Vagina (tissue), 2 donors: ENCODE measurements at regions not wholly inside any gene's neighbourhood (a gene's known extent, or its start where the extent isn't known, plus 50 kb on each side); places are given as distances from the start of the nearest gene placed in this dataset.

Source experiments
- DNase-seq, 2 donors: peaks; one replicate each; pipeline ENCODE4 v3.0.0-alpha.2; 2017; ENCODE audit errors: extremely low spot score in 2 of 2
- H3K27ac ChIP-seq: fragments of 200-600 bp; sonication (generic); one replicate; pipeline ENCODE4 v1.5.1; 2019
- H3K27me3 ChIP-seq: fragments of 200-600 bp; sonication (generic); one replicate; pipeline ENCODE4 v1.5.1; 2019
- H3K36me3 ChIP-seq, 2 donors: fragments of 200-600 bp; sonication (generic); one replicate each; pipeline ENCODE4 v1.5.1; 2017 to 2019
- H3K4me1 ChIP-seq: fragments of 200-600 bp; sonication (generic); one replicate; pipeline ENCODE4 v1.5.1; 2019
- H3K4me3 ChIP-seq, 2 donors: fragments of 200-600 bp; sonication (generic); 1 replicate in 1 of 2; 2 replicates in 1 of 2; pipeline ENCODE4 v1.5.1; 2016 to 2019
- H3K9me3 ChIP-seq: fragments of 200-600 bp; sonication (generic); one replicate; pipeline ENCODE4 v1.5.1; 2019
- POLR2A ChIP-seq, 2 donors: fragments of 450-650 bp; IDR thresholded peaks; one replicate each; pipeline ENCODE4 v1.6.1; 2017; ENCODE audit warnings: antibody characterized with exemption in 2 of 2, mild to moderate bottlenecking in 2 of 2, moderate library complexity in 2 of 2
- POLR2AphosphoS5 ChIP-seq, 2 donors: sonication (generic); formaldehyde crosslinking; IDR thresholded peaks; one replicate each; pipeline ENCODE4 v1.9.0; 2017; ENCODE audit warnings: antibody characterized with exemption in 2 of 2, mild to moderate bottlenecking in 2 of 2, low read depth in 1 of 2; ENCODE audit not compliant: insufficient read depth in 1 of 2
- intact Hi-C: fragments of 100-400 bp; cut with DNase I; formaldehyde crosslinking; loops from one replicate; pipeline ENCODE4 v1.15.1; 2023
- TF ChIP-seq, protein P1 (sequence below), 3 experiments: fragments of 450-650 bp in 2 of 3; fragments of 200-600 bp in 1 of 3; sonication (generic) in 1 of 3; IDR thresholded peaks; one replicate each; pipeline ENCODE4 v1.5.1; 2017 to 2019; ENCODE audit warnings: antibody characterized with exemption in 3 of 3, mild to moderate bottlenecking in 2 of 3, moderate library complexity in 2 of 3

DNA sequence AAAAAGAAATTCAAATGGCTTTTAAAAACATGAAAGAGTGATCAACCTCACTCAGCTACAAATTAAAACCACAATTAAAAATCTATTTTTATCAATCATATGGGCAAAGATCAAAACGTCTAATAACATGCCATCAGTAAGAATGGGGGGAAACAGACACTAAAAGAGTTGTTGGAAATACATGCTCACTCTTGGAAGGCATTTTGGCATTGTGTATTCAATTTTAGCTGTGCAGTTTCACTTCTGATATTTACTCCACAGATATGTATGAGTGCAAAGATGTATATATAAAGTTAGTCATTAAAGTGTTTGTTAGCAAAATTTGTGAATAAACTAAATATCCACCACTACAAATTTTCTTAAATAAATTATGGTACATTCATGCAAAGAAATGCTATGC lies 112.3 kb upstream of the TOP1 start:
- TF ChIP-seq POLR2A (IDR thresholded peaks at IDR 0.05) (no peak), POLR2AphosphoS5 (IDR thresholded peaks at IDR 0.05; ENCODE audit: insufficient read depth in 1 of 2, low read depth in 1 of 2) (no peak)
- TF ChIP-seq, protein P1, sequence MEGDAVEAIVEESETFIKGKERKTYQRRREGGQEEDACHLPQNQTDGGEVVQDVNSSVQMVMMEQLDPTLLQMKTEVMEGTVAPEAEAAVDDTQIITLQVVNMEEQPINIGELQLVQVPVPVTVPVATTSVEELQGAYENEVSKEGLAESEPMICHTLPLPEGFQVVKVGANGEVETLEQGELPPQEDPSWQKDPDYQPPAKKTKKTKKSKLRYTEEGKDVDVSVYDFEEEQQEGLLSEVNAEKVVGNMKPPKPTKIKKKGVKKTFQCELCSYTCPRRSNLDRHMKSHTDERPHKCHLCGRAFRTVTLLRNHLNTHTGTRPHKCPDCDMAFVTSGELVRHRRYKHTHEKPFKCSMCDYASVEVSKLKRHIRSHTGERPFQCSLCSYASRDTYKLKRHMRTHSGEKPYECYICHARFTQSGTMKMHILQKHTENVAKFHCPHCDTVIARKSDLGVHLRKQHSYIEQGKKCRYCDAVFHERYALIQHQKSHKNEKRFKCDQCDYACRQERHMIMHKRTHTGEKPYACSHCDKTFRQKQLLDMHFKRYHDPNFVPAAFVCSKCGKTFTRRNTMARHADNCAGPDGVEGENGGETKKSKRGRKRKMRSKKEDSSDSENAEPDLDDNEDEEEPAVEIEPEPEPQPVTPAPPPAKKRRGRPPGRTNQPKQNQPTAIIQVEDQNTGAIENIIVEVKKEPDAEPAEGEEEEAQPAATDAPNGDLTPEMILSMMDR (IDR thresholded peaks at IDR 0.05) = no peak
- Histone ChIP-seq H3K4me1 (no peaks in the 10 kb centered on the region), H3K27ac (no peak overlapping the region), H3K36me3 (no peaks in the 10 kb centered on the region), H3K4me3 (no peak overlapping the region), H3K27me3 (no peaks in the 10 kb centered on the region), H3K9me3 (no peaks in the 10 kb centered on the region)
- DNase-seq = no peak
- intact Hi-C loops = no loop called here

DNA sequence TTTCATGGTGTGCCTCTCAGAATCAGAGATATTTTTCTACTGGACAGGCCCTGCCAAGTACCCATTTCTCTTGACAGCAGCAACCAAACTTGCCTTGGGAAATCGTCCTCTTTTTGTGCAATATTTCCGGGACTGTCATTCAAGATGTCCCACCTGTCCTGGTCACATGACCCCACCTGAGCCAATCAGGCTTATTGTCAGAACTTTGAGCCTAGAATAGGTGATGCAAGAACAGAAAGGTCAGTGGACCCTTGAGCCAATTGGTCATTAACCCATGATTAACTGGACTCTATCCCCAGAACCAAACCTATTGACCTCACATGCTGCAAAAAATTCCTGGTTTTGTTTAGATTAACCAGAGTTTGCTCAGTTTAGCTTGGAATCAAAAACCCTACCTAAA lies 108.3 kb upstream of the TOP1 start:
- Histone ChIP-seq H3K27me3 (no peaks in the 10 kb centered on the region), H3K4me1 (no peaks in the 10 kb centered on the region), H3K4me3 (no peak overlapping the region), H3K9me3 (no peaks in the 10 kb centered on the region), H3K36me3 (no peaks in the 10 kb centered on the region), H3K27ac (no peak overlapping the region)
- TF ChIP-seq, protein P1 (IDR thresholded peaks at IDR 0.05) = no peak
- no peak for TF ChIP-seq POLR2A (IDR thresholded peaks at IDR 0.05)
- no peak for TF ChIP-seq POLR2AphosphoS5 (IDR thresholded peaks at IDR 0.05; ENCODE audit: insufficient read depth in 1 of 2, low read depth in 1 of 2)
- DNase-seq = no peak
- intact Hi-C loops = no loop called here

DNA sequence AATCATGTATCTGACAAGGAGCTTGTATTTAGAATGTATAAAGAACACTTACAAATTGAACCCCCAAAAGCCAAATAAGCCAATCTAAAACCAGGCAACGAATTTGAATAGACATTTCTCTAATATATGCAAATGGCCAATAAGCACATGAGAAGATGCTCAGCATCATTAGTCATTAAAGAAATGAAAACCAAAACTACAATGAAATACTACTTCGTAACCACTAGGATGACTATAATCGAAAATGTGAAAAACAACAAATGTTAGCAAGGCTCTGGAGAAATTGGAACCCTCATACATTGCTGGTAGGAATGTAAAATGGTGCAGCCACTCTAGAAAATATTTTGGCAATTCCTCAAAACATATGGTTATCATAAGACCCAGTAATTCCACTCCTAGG lies 105.8 kb upstream of the TOP1 start:
- no peak overlapping the region for H3K27ac ChIP-seq
- H3K4me1 ChIP-seq = no peaks in the 10 kb centered on the region
- intact Hi-C loops = no loop called here
- H3K27me3 ChIP-seq = no peaks in the 10 kb centered on the region
- H3K36me3 ChIP-seq = no peaks in the 10 kb centered on the region
- no peaks in the 10 kb centered on the region for H3K9me3 ChIP-seq
- no peak for DNase-seq
- TF ChIP-seq POLR2A (IDR thresholded peaks at IDR 0.05) = no peak
- TF ChIP-seq, protein P1 (IDR thresholded peaks at IDR 0.05) = no peak
- no peak for TF ChIP-seq POLR2AphosphoS5 (IDR thresholded peaks at IDR 0.05; ENCODE audit: insufficient read depth in 1 of 2, low read depth in 1 of 2)
- H3K4me3 ChIP-seq = no peak overlapping the region

DNA sequence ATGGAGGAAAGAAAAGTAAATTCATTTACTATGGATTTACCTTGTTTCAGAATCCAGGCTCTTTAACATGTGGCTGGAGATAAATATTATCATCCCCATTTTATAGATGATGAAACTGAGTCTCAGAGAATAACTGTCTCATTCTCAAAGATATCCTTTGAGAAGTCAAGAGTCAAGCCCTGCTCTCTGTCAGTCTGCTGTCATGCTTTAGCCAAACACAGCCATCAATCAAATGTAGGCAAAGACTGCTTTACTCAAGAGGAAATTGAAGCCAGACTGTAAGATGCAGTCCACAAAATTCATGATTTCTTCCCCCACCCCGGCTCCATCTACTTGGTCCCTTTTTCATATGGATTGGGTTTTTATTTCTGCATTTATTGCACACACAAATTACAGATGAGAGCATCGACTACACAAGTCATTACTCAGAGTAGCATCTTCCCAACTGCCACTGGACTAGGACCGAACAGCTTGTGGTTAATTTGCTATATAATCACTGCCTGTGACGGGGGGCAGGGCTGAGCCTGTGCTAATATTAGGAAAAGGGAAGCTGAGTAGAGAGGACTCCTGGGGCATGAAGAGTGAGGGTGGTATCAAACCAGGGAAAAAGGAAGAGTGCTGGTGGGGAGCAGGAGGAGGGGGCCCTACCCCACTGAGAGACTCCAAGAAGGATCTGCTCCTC lies 102.7 kb upstream of the TOP1 start:
- no peak overlapping the region for H3K27ac ChIP-seq
- no peaks in the 10 kb centered on the region for H3K9me3 ChIP-seq
- no peak for DNase-seq
- no peak overlapping the region for H3K4me3 ChIP-seq
- no peaks in the 10 kb centered on the region for H3K36me3 ChIP-seq
- no peaks in the 10 kb centered on the region for H3K27me3 ChIP-seq
- H3K4me1 ChIP-seq = no peaks in the 10 kb centered on the region
- intact Hi-C loops = no loop called here
- TF ChIP-seq, protein P1 (IDR thresholded peaks at IDR 0.05) = no peak
- TF ChIP-seq POLR2AphosphoS5 (IDR thresholded peaks at IDR 0.05; ENCODE audit: insufficient read depth in 1 of 2, low read depth in 1 of 2) (no peak), POLR2A (IDR thresholded peaks at IDR 0.05) (no peak)

DNA sequence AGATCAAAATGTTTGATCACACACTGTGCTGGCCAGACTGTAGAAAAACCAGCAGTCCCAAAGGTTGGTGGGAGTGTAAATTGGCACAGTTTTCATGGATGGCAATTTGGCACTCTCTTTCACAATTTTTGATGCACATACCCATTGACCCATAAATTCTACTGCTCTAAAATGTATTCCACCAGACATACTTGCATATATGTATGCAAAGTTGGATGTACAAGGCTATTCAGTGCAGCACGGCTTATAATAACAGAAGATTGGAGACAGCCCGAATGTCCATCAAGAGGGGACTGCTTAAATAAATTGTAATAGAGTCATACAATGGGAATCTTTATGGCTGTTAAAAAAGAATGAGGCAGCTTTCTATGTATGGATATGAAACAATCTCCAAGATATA lies 101.7 kb upstream of the TOP1 start:
- TF ChIP-seq, protein P1 (IDR thresholded peaks at IDR 0.05) = no peak
- TF ChIP-seq POLR2AphosphoS5 (IDR thresholded peaks at IDR 0.05; ENCODE audit: insufficient read depth in 1 of 2, low read depth in 1 of 2) (no peak), POLR2A (IDR thresholded peaks at IDR 0.05) (no peak)
- DNase-seq = no peak
- Histone ChIP-seq H3K4me1 (no peaks in the 10 kb centered on the region), H3K27ac (no peak overlapping the region), H3K36me3 (no peaks in the 10 kb centered on the region), H3K27me3 (no peaks in the 10 kb centered on the region), H3K4me3 (no peak overlapping the region), H3K9me3 (no peaks in the 10 kb centered on the region)
- intact Hi-C loops = no loop called here
